ENCODE measurements at regions not wholly inside any gene's neighbourhood (a gene's known extent, or its start where the extent isn't known, plus 50 kb on each side); places are given as distances from the start of the nearest gene placed in this dataset.
A peak's percentile ranks its signal among the peaks of the same experiment; 100 is the strongest.
"Not testable (repeated sequence)": the region's sequence is repeated elsewhere in the genome, so short reads cannot be mapped to it uniquely, and the experiment has no call there.

- DNase-seq (ENCODE audit: extremely low spot score in 2 of 2); intact Hi-C loops (cut with DNase I); H3K27me3 ChIP-seq; H3K4me3 ChIP-seq; H3K27ac ChIP-seq; H3K4me1 ChIP-seq; H3K36me3 ChIP-seq; H3K9me3 ChIP-seq: not testable (repeated sequence)
These were observed 197.0 kb downstream of the TP53TG3F start for GRCh38 chr16:33656394-33656793.

DNA sequence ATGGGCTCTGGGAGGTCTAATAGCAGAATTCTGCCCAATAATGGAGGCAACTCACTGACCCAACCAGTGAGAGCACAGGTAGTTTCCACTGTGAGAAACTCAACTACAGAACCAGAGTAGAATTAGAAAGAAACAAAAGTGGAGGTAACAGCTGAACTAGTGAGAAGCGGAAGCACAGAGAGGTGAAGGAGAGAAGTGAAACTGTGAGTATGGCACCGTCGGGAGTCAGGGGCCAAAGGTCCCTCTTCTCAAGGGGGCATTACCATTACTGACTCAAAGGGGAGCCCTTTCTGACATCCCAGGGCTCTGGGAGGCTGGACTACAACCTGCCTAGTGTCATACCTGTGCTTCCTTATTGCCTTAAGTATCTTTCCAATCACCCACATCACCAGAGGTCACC, 198.3 kb downstream of the TP53TG3F start:
- H3K36me3 ChIP-seq; H3K27ac ChIP-seq; H3K4me1 ChIP-seq; DNase-seq (ENCODE audit: extremely low spot score in 2 of 2); H3K4me3 ChIP-seq; H3K9me3 ChIP-seq; H3K27me3 ChIP-seq; intact Hi-C loops (cut with DNase I): not testable (repeated sequence)

- H3K4me3 ChIP-seq; H3K27ac ChIP-seq; H3K9me3 ChIP-seq; DNase-seq (ENCODE audit: extremely low spot score in 2 of 2); H3K36me3 ChIP-seq; H3K4me1 ChIP-seq; H3K27me3 ChIP-seq; intact Hi-C loops (cut with DNase I): not testable (repeated sequence)
These were observed 221.4 kb downstream of the TP53TG3F start for GRCh38 chr16:33680791-33681190.

DNA sequence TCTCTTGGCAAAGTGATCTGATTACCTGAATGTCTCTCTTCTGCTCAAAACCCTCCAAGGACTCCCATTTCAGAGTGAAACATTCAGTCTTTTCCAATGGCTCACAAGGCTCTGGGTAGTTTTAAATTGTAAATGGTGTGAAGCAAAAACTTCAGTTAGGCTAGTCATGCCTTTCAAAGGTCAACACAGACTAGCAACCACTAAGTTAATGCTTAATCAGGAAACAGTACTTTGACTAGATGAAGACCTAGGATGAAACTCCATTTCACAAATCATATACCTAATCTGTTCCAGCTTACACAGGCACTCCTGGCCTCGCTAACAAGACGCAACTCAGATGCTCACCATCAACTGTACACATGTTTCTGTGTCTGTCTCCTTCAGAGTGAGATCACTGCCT, 240.9 kb downstream of the TP53TG3F start:
- H3K4me1 ChIP-seq; H3K27ac ChIP-seq; H3K36me3 ChIP-seq; H3K27me3 ChIP-seq; H3K9me3 ChIP-seq; H3K4me3 ChIP-seq; DNase-seq (ENCODE audit: extremely low spot score in 2 of 2); intact Hi-C loops (cut with DNase I): not testable (repeated sequence)

- H3K9me3 ChIP-seq; H3K36me3 ChIP-seq; H3K4me1 ChIP-seq; H3K27me3 ChIP-seq; H3K27ac ChIP-seq; DNase-seq (ENCODE audit: extremely low spot score in 2 of 2); H3K4me3 ChIP-seq; intact Hi-C loops (cut with DNase I): not testable (repeated sequence)
These were observed 247.6 kb downstream of the TP53TG3F start for GRCh38 chr16:33706845-33707590.

- H3K36me3 ChIP-seq; H3K27me3 ChIP-seq; H3K27ac ChIP-seq; DNase-seq (ENCODE audit: extremely low spot score in 2 of 2); H3K4me1 ChIP-seq; H3K4me3 ChIP-seq; H3K9me3 ChIP-seq; intact Hi-C loops (cut with DNase I): not testable (repeated sequence)
These were observed 248.2 kb downstream of the TP53TG3F start for GRCh38 chr16:33707591-33707934.

- H3K4me1 ChIP-seq; H3K36me3 ChIP-seq; H3K27me3 ChIP-seq; H3K4me3 ChIP-seq; H3K9me3 ChIP-seq; H3K27ac ChIP-seq; intact Hi-C loops (cut with DNase I): not testable (repeated sequence)
- DNase-seq (ENCODE audit: extremely low spot score in 2 of 2): peak in 1 of 2 donors; percentile 34
These were observed 250.7 kb downstream of the TP53TG3F start for GRCh38 chr16:33709856-33710695.

- DNase-seq (ENCODE audit: extremely low spot score in 2 of 2); H3K4me3 ChIP-seq; H3K27me3 ChIP-seq; H3K9me3 ChIP-seq; H3K36me3 ChIP-seq; H3K4me1 ChIP-seq; H3K27ac ChIP-seq; intact Hi-C loops (cut with DNase I): not testable (repeated sequence)
These were observed 251.3 kb downstream of the TP53TG3F start for GRCh38 chr16:33710696-33711087.

DNA sequence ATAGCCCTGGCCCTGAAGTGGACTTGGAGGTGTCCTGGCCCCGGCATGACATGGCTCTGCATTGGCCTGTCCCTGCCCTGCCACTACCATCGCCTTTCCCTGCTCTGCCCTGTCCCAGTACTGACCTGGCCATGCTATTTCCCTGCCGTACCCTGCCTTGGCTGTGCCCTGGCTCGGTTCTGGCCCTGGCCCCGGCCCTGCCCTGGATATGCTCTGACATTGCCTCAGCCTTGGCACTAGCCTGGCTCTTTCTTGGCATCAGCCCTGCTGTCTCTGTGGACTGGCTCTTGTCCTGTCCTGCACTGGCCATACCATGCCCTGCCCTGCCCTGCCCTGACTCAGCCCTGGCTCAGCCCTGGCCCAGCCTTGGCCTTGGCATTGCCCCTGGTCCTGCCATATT, 252.2 kb downstream of the TP53TG3F start:
- H3K4me1 ChIP-seq; H3K27me3 ChIP-seq; DNase-seq (ENCODE audit: extremely low spot score in 2 of 2); H3K27ac ChIP-seq; H3K9me3 ChIP-seq; H3K36me3 ChIP-seq; intact Hi-C loops (cut with DNase I); H3K4me3 ChIP-seq: not testable (repeated sequence)

DNA sequence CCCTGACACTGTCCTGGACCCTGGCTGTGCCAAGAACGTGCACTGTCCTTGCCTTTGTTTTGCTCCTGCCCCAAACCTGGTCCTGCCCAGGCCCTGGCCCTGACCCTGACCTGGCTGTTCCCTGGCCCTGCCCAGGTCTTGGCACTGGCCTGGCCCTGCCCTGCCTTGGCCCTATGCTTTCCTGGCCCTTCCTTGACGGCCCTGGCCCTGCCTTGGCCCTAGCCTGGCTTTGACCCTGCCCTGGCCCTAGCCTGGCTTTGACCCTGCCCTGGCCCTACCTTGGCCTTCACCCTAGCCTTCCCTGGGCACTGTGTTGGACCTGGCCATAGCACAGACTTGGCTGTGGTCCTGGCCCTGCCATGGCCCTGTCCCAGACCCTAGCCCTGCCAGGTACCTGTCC, 252.9 kb downstream of the TP53TG3F start:
- H3K27me3 ChIP-seq; H3K27ac ChIP-seq; H3K4me1 ChIP-seq; H3K36me3 ChIP-seq; H3K9me3 ChIP-seq; DNase-seq (ENCODE audit: extremely low spot score in 2 of 2); intact Hi-C loops (cut with DNase I); H3K4me3 ChIP-seq: not testable (repeated sequence)

GRCh38 chr16:33712851-33713709, 253.7 kb downstream of the TP53TG3F start:
- intact Hi-C loops (cut with DNase I); H3K27me3 ChIP-seq; H3K4me3 ChIP-seq; H3K27ac ChIP-seq; H3K9me3 ChIP-seq; H3K36me3 ChIP-seq; H3K4me1 ChIP-seq: not testable (repeated sequence)
- DNase-seq (ENCODE audit: extremely low spot score in 2 of 2): peak in 1 of 2 donors; percentile 34

GRCh38 chr16:33713710-33714538, 254.5 kb downstream of the TP53TG3F start:
- H3K4me3 ChIP-seq; H3K27ac ChIP-seq; intact Hi-C loops (cut with DNase I); H3K36me3 ChIP-seq; H3K27me3 ChIP-seq; H3K9me3 ChIP-seq; H3K4me1 ChIP-seq: not testable (repeated sequence)
- DNase-seq (ENCODE audit: extremely low spot score in 2 of 2): peak in 1 of 2 donors; percentile 40

DNA sequence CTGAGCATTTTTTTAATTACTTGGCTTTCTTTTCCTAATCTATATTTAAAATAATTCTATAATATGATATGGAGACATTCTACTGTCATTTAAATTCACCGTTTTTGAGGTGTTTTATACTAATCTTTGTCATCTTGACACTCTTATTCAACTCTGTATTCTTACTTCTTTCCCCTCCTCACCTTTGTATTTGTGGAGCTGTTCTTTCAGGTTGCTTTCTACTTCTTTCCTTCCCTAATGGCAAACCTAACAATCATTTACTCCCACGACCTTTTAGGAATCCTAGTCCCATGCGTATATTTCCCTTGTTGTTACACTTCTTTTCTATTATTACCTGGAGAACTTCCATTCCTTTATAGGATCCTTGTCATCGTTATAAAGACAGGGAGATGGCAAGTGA, 271.8 kb downstream of the TP53TG3F start:
- H3K9me3 ChIP-seq; H3K4me3 ChIP-seq; intact Hi-C loops (cut with DNase I); H3K27me3 ChIP-seq; H3K27ac ChIP-seq; DNase-seq (ENCODE audit: extremely low spot score in 2 of 2); H3K36me3 ChIP-seq; H3K4me1 ChIP-seq: not testable (repeated sequence)

Measured in vagina (tissue), 2 donors.